Head of caudate nucleus (tissue), 42 donors: ENCODE measurements at regions not wholly inside any gene's neighbourhood (a gene's known extent, or its start where the extent isn't known, plus 50 kb on each side); places are given as distances from the start of the nearest gene placed in this dataset.
A peak's percentile ranks its signal among the peaks of the same experiment; 100 is the strongest.

Source experiments
- DNase-seq, 42 donors: peaks; one replicate each; pipeline versions ENCODE4 v3.0.0 to v3.0.0-alpha.2; 2020 to 2021; ENCODE audit warnings: mixed read lengths in 7 of 42
- intact Hi-C: fragments of 100-400 bp; cut with DNase I; formaldehyde crosslinking; loops from one replicate; pipeline ENCODE4 v1.15.0; 2022

- intact Hi-C loops: no loop called here
- DNase-seq: no peak
These were observed 1095.4 kb upstream of the CADM2 start for GRCh38 chr3:83863380-83863779.

- DNase-seq: no peak
- intact Hi-C loops: no loop called here
These were observed 1089.8 kb upstream of the CADM2 start for GRCh38 chr3:83868909-83869567.

DNA sequence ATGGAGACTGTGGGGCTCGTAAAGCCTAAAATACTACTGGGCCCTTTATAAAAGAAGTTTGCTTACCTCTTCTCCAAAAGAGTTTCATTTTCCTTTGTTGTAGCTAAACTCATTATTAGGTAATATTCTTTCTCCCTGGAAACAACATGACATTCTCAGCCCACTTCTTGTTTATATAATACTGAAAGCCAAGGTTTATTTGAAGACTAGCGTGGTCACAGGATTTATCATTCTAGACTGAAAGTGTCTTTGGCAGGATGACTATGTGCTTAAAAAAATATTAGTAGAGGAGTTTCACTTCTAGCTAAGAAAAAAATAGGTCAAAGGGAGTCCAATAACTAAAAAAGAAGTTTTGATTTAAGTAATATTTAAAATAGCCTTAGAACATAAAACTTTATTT, 1085.2 kb upstream of the CADM2 start:
- DNase-seq: no peak
- intact Hi-C loops: no loop called here

DNA sequence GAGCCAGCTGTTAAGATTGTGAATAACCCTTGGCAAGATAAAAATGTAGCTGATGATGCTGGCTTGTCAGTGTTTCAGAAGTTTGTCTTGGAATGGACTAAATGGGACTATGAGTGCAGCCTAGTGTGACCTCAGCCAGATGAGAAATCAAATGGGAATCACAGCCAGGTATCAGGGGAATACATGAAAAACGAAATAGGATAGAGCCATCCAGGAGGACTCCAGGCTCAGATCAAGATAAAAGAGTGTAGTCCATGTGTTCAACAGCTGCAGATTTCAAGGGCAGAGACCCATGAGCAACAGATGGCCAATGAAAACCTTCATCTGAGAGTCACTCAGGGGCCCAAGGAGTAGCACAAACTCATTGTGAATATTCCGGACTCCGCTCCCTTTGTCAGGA, 1080.9 kb upstream of the CADM2 start:
- DNase-seq: no peak
- intact Hi-C loops: no loop called here

DNA sequence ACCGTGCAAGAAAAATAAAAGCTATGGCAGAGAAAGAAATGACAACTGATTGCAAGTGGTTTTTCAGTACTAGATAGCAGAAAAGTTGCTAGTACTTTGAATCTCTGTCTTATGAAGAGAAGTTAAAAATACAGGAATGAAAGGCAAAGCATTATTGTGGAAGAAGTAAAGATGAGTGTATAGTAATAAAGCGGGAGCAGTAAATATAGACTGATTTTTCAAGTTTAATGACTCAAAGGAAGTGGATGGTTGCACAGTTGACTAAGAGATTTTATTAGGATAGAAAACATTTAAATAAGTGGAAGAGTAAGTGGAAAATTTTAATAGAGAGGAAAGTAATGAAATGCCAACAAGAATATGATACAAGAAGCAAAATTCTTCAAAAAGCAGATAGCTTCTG, 1076.1 kb upstream of the CADM2 start:
- no peak for DNase-seq
- intact Hi-C loops: no loop called here

DNA sequence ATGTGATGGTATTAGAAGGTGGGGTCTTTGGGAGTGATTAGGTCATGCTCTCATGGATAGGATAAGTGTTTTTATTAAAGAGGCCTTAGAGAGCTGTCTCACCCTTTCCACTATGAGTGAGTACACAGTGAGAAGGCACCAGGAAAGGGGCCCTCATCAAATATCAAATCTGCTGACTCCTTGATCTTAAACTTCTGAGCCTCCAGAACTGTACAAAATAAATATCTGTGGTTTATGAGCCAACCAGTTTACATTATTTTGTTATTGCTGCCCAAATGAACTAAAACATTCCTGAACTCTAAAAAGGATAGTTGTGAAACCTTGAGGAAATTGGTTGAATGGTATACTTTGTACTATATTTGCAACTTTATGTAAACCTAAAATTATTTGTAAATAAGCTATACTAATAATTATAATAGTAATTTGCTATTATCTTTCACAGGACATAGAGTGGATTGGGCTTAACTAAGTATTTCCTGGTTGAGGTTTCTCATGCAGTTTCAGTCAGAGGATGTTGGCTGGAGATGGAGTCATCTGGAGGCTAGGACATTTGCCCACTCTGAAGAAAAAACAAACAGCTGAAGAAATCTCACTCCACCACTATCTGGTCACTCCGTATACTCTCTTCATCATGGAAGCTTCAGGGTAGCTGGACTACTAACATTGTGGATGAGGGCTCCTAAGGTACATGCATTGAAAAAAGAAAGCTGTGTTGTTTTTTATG, 1068.6 kb upstream of the CADM2 start:
- intact Hi-C loops: no loop called here
- DNase-seq: no peak

GRCh38 chr3:83890763-83891135, 1068.0 kb upstream of the CADM2 start:
- peak in 30 of 42 donors; percentile 5 to 75 (median 28) for DNase-seq
- intact Hi-C loops: no loop called here

DNA sequence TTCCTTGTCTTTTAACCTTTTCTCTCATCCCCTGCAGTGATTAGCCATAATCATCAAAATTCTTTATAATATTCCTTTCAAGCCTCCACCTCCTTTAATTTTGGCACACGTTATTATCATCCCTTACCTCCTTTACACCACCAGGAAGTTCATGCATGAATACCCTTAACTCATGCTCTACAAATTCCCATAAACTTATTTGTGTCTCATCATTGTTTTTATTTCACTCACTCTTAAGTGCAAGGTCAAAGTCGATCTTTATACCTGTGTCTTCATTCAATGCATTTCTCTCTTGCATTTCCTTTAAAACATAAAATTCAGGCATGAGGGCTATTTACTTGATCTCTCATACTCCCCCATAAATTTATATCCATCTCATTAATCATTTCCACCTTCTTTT, 1064.6 kb upstream of the CADM2 start:
- intact Hi-C loops: no loop called here
- DNase-seq: no peak

DNA sequence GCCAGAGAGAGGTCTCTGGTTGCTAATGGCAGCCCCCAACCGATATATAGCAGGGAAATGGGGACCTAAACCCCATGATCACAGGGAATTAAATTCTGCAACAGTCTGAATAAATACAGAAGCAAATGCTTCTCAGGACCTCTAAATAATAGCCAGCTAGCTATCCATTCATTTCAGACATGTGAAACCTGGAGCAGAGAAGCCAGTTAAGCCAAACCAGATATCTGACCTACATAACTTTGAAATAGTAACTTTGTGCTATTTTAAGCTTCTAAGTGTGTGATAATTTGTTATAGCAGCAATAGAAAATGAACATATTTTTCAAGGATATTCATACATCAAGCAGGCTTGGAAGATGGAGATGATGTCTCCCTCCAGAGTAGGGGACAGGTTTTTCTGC, 1062.9 kb upstream of the CADM2 start:
- intact Hi-C loops: no loop called here

DNA sequence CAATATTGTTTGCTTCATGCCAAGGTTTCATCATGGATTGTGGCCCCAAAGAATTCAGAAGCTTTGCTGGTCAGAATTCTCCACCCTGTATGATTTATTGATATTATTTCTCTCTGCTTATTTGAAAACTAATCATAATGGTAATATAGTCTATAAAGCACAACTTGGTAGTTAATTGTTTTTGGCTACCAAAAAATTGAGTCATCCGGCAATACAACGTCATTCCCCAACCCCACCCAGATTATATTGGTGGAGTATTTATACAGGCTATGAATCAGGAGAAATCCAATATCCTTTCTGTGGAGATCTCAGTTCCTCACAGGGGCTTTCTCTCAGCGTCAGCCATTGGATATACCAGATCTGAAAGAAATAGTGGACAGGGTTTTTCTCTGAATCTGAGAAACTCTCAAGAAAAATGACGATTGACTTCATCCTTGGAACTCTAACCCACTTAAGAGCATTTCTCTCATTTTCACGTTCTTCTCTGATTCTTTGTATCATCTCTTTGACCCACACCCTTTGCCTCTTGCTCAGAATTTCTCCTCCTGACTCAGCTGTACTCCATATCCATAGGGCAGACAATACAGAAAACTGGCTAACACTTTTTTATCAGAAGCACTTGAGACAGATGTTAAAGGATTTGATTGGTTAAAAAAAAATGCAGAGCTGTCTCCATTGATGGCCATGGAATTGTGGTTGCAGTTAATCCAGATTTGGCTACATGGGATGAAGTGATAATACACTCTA, 1055.8 kb upstream of the CADM2 start:
- no peak for DNase-seq
- intact Hi-C loops: no loop called here

More for the DNA sequence above, 1062.9 kb upstream of the CADM2 start:
- no peak for DNase-seq

- intact Hi-C loops: no loop called here
- DNase-seq: no peak
These were observed 1045.4 kb upstream of the CADM2 start for GRCh38 chr3:83913381-83913780.

GRCh38 chr3:83926291-83926690, 1032.5 kb upstream of the CADM2 start:
- DNase-seq: no peak
- intact Hi-C loops: no loop called here

DNA sequence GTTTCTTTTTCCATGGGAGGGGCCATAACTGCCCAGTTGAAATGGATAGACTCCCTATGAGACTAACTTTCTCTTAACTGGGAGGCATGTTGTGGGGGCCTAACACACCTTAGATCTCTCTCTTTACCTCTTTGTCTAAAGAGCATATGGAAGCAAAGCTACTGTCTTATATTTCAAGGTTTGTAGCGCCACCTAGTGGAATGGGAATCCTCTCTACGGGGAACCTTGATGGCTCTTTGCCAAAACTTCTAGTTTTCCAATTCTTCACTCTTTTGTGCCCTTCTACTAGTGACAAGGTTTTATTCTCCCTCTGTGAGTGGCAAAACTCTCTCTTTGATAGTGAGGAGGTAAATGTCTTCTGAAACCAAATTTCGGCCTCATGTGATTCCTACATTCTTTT, 1030.4 kb upstream of the CADM2 start:
- intact Hi-C loops: no loop called here
- DNase-seq: no peak

DNA sequence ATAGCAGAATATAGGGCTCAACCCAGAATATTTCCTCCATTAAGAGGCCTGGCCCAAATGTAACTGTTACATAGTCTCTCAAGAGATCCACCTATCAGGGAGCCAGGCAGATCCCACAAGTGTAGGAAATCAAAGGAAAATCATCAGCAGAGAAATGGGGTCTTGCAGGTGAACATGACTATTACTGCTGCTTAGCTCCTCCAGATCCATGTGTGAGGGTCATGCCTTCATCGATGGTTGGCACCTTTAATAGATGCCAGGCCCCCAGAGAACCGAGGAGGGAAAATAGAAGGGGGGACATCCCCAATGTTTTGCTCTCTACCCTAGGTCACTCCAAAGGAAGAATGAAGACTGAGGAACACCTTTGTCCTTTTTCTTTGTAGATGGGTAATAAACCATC, 1029.9 kb upstream of the CADM2 start:
- no peak for DNase-seq
- intact Hi-C loops: no loop called here

GRCh38 chr3:83934192-83935021, 1024.4 kb upstream of the CADM2 start:
- intact Hi-C loops: no loop called here
- no peak for DNase-seq

- DNase-seq: no peak
- intact Hi-C loops: no loop called here
These were observed 1020.3 kb upstream of the CADM2 start for GRCh38 chr3:83938491-83938890.

DNA sequence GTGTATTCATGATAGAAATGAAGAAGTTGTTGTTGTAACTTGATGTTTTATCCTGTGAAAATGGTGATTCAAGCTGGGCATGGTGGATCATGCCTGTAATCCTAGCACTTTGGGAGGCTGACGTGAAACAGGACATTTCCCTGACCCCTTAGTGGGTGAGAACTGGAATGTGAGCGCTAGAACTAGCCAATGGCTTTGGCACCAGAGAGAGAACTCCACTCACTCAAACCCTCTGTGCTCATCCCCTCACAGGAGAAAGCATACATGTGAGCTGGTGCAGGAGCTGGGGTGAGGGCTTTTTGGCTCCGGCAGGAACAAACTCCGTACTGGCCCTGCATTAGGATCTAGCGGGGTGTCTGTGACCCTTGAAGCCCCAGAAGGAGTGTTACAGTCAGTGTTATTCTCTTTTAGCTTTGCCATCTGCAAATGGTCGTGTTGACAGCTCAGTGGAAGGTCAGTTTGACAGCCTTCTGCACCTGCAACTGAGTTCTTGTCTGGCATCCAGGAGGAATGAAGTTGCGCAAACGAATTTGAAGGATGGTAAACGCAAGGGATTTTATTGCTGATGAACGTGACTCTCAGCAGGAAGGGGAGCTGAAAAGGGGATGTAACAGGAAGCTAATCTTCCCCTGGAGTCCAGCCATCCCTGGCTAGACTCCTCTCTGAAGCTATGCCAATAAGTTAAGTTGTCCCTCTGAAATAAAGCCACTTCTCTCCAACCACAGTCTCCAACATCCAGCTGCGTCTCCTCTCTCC, 1016.6 kb upstream of the CADM2 start:
- DNase-seq: no peak
- intact Hi-C loops: no loop called here

DNA sequence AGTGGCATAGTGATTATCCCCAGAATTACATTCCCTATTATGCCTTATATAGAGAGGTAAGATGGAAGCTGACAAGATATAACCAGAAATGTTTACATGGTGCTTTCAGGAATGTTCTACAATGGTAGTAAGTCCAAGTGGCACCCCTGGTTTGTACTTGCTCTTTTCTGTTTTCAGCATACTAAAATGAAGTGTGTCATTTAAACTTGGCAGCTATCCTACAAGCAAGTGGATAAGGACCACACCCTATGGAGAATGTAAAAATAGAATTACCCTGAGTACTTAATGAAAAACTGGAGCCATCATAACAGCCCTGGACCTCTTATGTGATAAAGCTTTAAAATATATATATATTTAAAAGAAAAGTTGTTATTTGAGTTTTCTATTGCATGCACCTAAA, 1012.7 kb upstream of the CADM2 start:
- DNase-seq: no peak
- intact Hi-C loops: no loop called here

GRCh38 chr3:83946554-83946953, 1012.2 kb upstream of the CADM2 start:
- intact Hi-C loops: no loop called here
- DNase-seq: no peak
